Right ventricle myocardium inferior (tissue), 1 donor: ENCODE measurements at regions not wholly inside any gene's neighbourhood (a gene's known extent, or its start where the extent isn't known, plus 50 kb on each side); places are given as distances from the start of the nearest gene placed in this dataset.
"Not testable (repeated sequence)": the region's sequence is repeated elsewhere in the genome, so short reads cannot be mapped to it uniquely, and the experiment has no call there.

Experiments
- ATAC-seq: fragments of 200-7000 bp; cut with Tn5 transposase; one replicate; pipeline ENCODE4 v1.9.1; 2020; ENCODE audit warnings: mild to moderate bottlenecking, moderate library complexity
- DNase-seq: peaks from one replicate; pipeline ENCODE4 v3.0.0; 2021; ENCODE audit errors: missing footprints
- intact Hi-C: fragments of 100-400 bp; cut with DNase I; formaldehyde crosslinking; loops from one replicate; pipeline ENCODE4 v1.11.0; 2022
- donor health status: DM: no; HTN: yes; CAD: no; lungs with severe emphysema.

GRCh38 chr11:70558681-70559080 is 160.4 kb downstream of the CTTN start:
- intact Hi-C loops = no loop called here
- ATAC-seq = no peak
- DNase-seq = peak; percentile 49

- ATAC-seq (no peak), DNase-seq (peak; percentile 17)
- intact Hi-C loops = no loop called here
Observed at GRCh38 chr11:70559516-70559915, 161.2 kb downstream of the CTTN start.

- ATAC-seq, intact Hi-C loops: not testable (repeated sequence)
- DNase-seq = peak; percentile 34
Observed at GRCh38 chr11:70560621-70561020, 162.3 kb downstream of the CTTN start.

DNA sequence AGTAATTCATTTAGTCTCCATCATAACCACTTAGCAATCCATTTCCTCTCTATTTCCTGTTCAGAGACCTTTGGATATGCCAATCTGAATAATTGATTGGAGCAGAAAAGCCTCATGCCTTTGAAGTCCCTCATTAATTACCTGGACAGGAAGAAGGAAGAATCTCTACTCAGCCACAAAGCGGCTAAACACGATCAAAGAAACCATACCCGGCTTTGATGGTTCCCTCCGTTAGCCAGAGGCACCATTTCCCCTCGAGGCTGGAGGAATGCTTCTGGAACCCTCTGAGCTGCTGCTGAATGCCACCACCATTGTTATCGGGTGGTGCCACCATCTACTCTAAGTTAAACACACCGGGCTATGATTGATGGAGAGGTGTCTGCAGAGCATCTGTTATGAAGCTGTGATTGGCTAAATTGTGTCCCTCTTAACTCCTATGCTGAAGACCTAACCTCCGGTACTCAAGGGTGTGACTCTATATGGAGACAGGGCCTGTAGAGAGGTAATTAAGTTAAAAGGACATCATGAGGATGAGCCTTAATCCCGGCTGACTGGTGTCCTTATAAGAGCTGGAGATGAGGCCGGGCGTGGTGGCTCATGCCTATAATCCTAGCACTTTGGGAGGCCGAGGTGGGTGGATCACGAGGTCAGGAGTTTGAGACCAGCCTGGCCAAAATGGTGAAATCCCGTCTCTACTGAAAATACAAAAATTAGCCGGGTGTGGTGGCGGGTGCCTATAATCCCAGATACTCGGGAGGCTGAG is 168.6 kb downstream of the CTTN start:
- DNase-seq = no peak
- no peak for ATAC-seq
- intact Hi-C loops = no loop called here

GRCh38 chr11:70567680-70568034 is 169.3 kb downstream of the CTTN start:
- intact Hi-C loops = no loop called here
- ATAC-seq (peak; percentile 15), DNase-seq (no peak)

GRCh38 chr11:70568035-70568813 is 169.9 kb downstream of the CTTN start:
- ATAC-seq (peak; percentile 91), DNase-seq (no peak)
- intact Hi-C loops = no loop called here

DNA sequence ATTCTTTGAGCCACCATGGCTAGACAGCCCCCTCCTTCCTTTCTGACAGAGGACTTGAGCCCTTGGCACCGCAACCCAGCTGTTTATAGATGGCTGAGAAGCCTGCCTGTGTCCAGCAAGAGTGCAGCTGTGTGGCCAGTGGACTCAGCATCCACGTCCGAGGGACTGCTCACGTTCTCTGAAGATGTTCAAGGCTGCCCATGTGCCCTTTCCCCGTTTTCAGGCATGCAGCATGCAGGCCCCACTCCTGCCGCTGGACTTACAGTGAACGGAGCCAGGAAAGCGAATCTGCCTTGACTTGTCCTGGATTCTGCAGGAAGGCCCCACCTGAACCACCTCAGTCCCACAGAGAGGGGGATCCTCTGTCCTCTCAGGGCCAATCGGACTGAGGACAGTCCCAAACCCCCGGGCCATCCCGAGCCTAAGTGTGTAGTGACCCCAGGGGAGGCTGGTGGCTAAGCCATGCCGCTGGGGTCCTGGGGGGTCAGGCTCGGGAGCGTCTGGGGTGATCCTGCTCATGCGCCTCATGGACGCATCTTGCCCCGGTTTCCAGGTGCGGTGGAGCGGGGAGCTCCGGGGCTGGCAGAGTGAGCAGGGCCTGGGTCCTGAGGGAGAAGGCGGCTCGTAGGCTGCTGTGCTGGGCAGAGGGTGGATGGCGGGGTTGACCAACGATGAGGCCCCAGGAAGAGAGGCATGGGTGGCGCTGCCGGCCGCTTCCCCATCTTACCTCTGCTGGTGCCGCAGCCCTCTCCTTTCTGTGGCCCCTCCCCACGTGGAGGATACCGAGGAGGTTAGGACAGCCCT is 170.7 kb downstream of the CTTN start:
- no peak for DNase-seq
- intact Hi-C loops = no loop called here
- ATAC-seq = no peak

- ATAC-seq (no peak), DNase-seq (no peak)
- intact Hi-C loops = no loop called here
Observed at GRCh38 chr11:70569618-70569890, 171.2 kb downstream of the CTTN start.

- ATAC-seq = no peak
- intact Hi-C loops = loop anchor here (10.0 kb wide), 1 partner anchor 165 kb away; no protein-coding TSS in a partner anchor
- no peak for DNase-seq
Observed at GRCh38 chr11:70569996-70570692, 171.8 kb downstream of the CTTN start.

DNA sequence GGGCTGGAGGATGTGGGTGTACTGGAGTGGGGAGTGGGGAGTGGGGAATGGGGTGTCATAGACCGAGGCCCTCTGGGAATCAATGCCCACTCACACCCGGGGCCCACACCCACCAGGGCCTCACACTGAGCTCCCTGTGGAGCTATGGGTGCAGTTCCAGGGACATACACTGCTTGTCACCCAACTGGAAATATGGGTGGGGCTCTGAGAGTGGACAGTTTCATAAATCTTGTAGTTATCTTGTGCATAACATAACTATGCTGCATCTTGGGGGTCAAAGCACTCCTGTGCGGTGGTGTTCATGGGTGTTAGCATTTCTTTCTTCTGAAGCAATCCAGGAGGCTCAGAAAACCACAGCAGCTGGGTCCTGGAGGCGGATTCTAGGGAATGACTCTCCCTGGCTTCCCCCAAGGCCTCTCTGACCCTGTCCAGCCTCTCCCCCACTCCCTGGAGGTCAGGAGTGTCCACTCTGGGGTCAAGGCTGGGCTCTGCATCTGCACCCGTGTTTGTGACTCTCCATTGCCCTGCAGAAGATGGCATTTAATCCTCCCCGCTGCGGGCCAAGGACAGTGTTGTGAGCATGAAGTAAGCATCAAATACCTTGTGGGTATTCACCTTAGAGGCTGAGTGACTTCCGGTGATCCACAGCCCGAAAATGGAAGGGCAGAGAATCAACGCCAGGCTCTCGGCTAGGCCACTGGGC is 172.5 kb downstream of the CTTN start:
- intact Hi-C loops = loop anchor here (10.0 kb wide), 1 partner anchor 164 kb away; no protein-coding TSS in a partner anchor
- no peak for ATAC-seq
- DNase-seq = no peak

DNA sequence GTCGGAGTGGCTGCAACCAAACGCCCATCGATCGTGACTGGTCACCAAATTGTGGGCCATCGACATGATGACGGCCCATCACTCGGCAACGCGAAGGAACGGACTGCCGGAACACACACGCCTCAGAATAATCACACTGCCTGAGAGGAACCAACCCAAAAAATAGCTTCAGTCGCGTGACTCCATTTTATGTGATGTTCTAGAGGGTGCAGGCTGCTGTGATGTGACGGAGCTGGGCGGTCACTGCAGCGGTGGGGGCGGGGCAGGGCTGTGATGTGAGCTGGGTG is 174.6 kb downstream of the CTTN start:
- ATAC-seq (no peak), DNase-seq (no peak)
- intact Hi-C loops = loop anchor here (10.0 kb wide), 1 partner anchor 162 kb away; no protein-coding TSS in a partner anchor

- intact Hi-C loops = loop anchor here (10.0 kb wide), 1 partner anchor 161 kb away; no protein-coding TSS in a partner anchor
- ATAC-seq (no peak), DNase-seq (no peak)
Observed at GRCh38 chr11:70573701-70574151, 175.4 kb downstream of the CTTN start.

DNA sequence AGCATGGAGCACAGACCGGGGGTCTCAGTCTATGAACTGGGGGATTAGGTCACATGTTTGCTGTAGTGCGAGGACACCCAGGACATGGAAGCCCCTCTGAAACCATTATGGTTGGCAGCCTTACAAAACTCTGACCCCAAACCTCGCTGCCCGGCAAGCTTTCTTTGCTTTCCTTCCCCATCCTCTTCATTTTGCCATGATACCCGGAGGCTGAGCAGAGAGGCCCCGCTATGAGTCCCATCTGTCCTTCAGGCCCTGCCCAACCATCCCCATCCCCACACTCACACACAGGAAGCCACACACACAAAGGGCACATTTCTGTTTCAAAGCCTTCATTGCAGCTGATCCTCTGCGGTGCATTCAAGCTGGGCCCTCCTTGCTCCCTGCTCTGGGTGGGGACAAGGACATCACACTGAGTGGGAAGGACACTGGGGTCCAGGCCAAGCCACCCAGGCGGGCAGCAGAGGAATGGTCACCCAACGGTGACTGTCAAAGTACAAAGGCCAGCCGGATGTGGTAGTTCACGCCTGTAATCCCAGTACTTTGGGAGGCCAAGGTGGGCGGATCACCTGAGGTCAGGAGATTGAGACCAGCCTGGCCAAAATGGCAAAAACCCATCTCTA is 176.5 kb downstream of the CTTN start:
- intact Hi-C loops = loop anchor here (10.0 kb wide), 1 partner anchor 160 kb away; no protein-coding TSS in a partner anchor
- ATAC-seq (no peak), DNase-seq (no peak)

DNA sequence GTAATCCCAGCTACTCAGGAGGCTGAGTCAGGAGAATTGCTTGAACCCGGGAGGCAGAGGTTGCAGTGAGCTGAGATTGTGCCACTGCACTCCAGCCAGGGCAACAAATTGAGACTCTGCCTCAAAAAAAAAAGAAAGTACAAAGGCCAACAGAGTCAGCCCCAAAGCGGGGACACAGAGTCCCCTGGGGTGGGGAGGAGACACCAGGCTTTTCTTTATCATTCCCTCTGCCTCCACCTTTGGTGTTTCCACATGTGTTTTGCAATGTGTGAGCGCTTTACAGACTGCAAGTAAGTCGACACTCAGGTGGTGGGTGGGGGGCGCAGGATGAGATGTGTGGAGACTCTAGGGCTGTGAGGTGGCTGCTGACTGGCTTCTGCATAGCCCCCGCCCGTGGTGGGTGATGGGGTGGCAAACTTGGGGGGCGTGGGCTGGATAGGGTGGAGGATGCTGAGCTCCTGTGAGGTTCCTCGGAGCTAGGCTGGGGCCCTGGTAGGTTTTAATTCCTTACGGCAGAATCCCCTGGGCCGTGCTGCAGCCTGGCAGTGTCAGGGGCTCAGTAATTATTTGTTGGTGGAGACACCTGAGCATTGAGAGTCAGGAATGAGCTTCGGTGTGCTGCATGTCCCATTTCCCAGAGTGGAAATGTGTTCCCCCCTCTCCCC is 177.2 kb downstream of the CTTN start:
- DNase-seq = no peak
- intact Hi-C loops = loop anchor here (10.0 kb wide), 1 partner anchor 159 kb away; no protein-coding TSS in a partner anchor
- ATAC-seq = no peak

- DNase-seq = no peak
Observed at GRCh38 chr11:70577258-70577603, 178.9 kb downstream of the CTTN start.

DNA sequence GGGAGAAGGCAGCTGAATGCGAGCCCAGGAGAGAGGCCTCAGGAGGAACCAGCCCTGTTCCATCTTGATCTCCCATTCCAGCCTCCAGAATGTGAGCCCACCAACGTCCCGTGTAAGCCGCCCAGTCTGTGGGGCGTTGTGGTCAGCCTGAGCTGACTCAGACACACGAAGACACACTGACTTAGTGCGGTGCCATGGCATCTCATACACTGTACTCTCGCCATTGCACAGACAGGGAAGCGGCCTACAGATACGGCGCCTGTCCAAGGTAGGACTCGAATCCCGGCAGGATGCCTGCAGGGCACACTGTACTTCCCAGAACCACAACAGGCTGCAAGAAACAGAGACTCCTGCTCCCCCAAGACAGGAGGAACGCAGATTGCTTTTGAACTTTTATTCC is 179.6 kb downstream of the CTTN start:
- intact Hi-C loops = loop anchor here (10.0 kb wide), 1 partner anchor 157 kb away; no protein-coding TSS in a partner anchor
- no peak for ATAC-seq
- no peak for DNase-seq

More at GRCh38 chr11:70577258-70577603, 178.9 kb downstream of the CTTN start:
- ATAC-seq = no peak
- intact Hi-C loops = loop anchor here (10.0 kb wide), 1 partner anchor 158 kb away; no protein-coding TSS in a partner anchor

- ATAC-seq = no peak
- intact Hi-C loops = loop anchor here (10.0 kb wide), 1 partner anchor 156 kb away; no protein-coding TSS in a partner anchor
- no peak for DNase-seq
Observed at GRCh38 chr11:70578371-70578770, 180.0 kb downstream of the CTTN start.
